K562 (cell line): ENCODE measurements at regions not wholly inside any gene's neighbourhood (a gene's known extent, or its start where the extent isn't known, plus 50 kb on each side); places are given as distances from the start of the nearest gene placed in this dataset.

Source experiments
- ATAC-seq: fragments of 200-7000 bp; cut with Tn5 transposase; 3 replicates; pipeline ENCODE4 v1.9.1; 2020; ENCODE audit warnings: moderate library complexity
- BruUV-seq: library from RNA; stranded (reverse); fragments of 400-500 nt; replicated peaks from 2 replicates; lab custom pipeline; 2021; lab: Mats Ljungman, UMichigan
- CTCF ChIA-PET: fragments of 300-600 bp; formaldehyde crosslinking; extraction: SDS; loops from one replicate; lab custom pipeline; 2021; ENCODE audit warnings: low intra/inter-chr PET ratio; lab: Yijun Ruan, JAX
- POLR2A ChIA-PET: fragments of 300-600, 350-650 bp; sonication (Branson Sonifier 250); formaldehyde crosslinking; extraction: SDS; loops from one replicate; lab custom pipeline; 2021; ENCODE audit warnings: antibody characterized with exemption, inconsistent platforms; lab: Yijun Ruan, JAX
- DNase-seq, 4 experiments: peaks; one replicate each; pipeline versions ENCODE4 v3.0.0 to v3.0.0-alpha.2; 2011 to 2018; ENCODE audit warnings: low spot score in 3 of 4, mixed read lengths in 3 of 4; ENCODE audit errors: extremely low read depth in 1 of 4
- FAIRE-seq: peaks from 2 replicates; lab custom pipeline; 2011; peaks lifted over from hg19 to GRCh38; lab: Jason Lieb, UNC
- H2AFZ ChIP-seq: 2 replicates; pipeline ENCODE4 v1.6.0; 2011; ENCODE audit warnings: low read depth, low read length, control low read depth, inconsistent platforms
- H3K27ac ChIP-seq: fragments of 200-600 bp; 3 replicates; pipeline ENCODE4 v1.8.0; 2011; ENCODE audit warnings: low read depth, mild to moderate bottlenecking, control low read depth, inconsistent platforms, low read length, moderate library complexity, mixed read lengths; ENCODE audit errors: extremely low read depth
- H3K27me3 ChIP-seq, 2 experiments: fragments of 300-600 bp in 1 of 2; 2 replicates in 1 of 2; 3 replicates in 1 of 2; pipeline versions ENCODE4 v1.6.0 to v1.8.0; 2011; ENCODE audit warnings: inconsistent platforms in 2 of 2, low read length in 2 of 2, mild to moderate bottlenecking in 1 of 2, mixed read lengths in 1 of 2, moderate library complexity in 1 of 2; ENCODE audit not compliant: control insufficient read depth in 2 of 2, insufficient read depth in 2 of 2
- H3K36me3 ChIP-seq: fragments of 300-600 bp; 3 replicates; pipeline ENCODE4 v1.8.0; 2011; ENCODE audit warnings: mild to moderate bottlenecking, low read length, inconsistent platforms; ENCODE audit not compliant: control insufficient read depth, insufficient read depth
- H3K4me1 ChIP-seq, 2 experiments: fragments of 200-600 bp in 1 of 2; replicated peaks in 1 of 2; 2 replicates in 1 of 2; 3 replicates in 1 of 2; pipeline versions ENCODE4 v1.5.1 to v1.8.0; 2011; ENCODE audit warnings: inconsistent platforms in 2 of 2, low read length in 2 of 2, mild to moderate bottlenecking in 1 of 2, mixed read lengths in 1 of 2, moderate library complexity in 1 of 2; ENCODE audit not compliant: control insufficient read depth in 2 of 2, insufficient read depth in 2 of 2
- H3K4me2 ChIP-seq: 2 replicates; pipeline ENCODE4 v1.6.1; 2011; ENCODE audit warnings: low read length, control low read depth, inconsistent platforms, mixed read lengths; ENCODE audit not compliant: insufficient read depth
- H3K4me3 ChIP-seq: fragments of 200-600 bp; sonication (generic), shearing (Covaris generic); 2 replicates; pipeline ENCODE4 v1.5.1; 2016; ENCODE audit warnings: control low read depth, inconsistent platforms
- H3K79me2 ChIP-seq: fragments of 200-600 bp; 3 replicates; pipeline ENCODE4 v1.8.0; 2011; ENCODE audit warnings: low read length, inconsistent platforms; ENCODE audit not compliant: control insufficient read depth, insufficient read depth
- H3K9ac ChIP-seq, 2 experiments: 2 replicates each; pipeline versions ENCODE4 v1.6.0 to v1.6.1; 2011; ENCODE audit warnings: low read depth in 2 of 2, low read length in 2 of 2, control low read depth in 1 of 2, inconsistent platforms in 1 of 2, mild to moderate bottlenecking in 1 of 2, mixed read lengths in 1 of 2; ENCODE audit not compliant: insufficient read depth in 1 of 2
- H3K9me1 ChIP-seq: one replicate; pipeline ENCODE4 v1.6.0; 2011; ENCODE audit warnings: inconsistent platforms, mild to moderate bottlenecking, low read length, moderate library complexity; ENCODE audit not compliant: control insufficient read depth, insufficient read depth
- H3K9me3 ChIP-seq: replicated peaks from 2 replicates; pipeline ENCODE4 v1.5.1; 2011; ENCODE audit warnings: low read depth, low read length, inconsistent platforms; ENCODE audit not compliant: control insufficient read depth, insufficient read depth
- H4K20me1 ChIP-seq: replicated peaks from 2 replicates; pipeline ENCODE4 v1.6.1; 2011; ENCODE audit warnings: low read length, inconsistent platforms, mixed read lengths; ENCODE audit not compliant: control insufficient read depth, insufficient read depth
- HNRNPLL ChIP-seq: fragments of 200-400 bp; formaldehyde crosslinking; IDR thresholded peaks from 2 replicates; pipeline ENCODE4 v1.6.1; 2017; ENCODE audit warnings: low read length, low read depth, mild to moderate bottlenecking; ENCODE audit not compliant: poor library complexity, severe bottlenecking
- JUN ChIP-seq, 2 experiments: sonication (generic) in 1 of 2; formaldehyde crosslinking in 1 of 2; IDR thresholded peaks; 2 replicates each; pipeline versions ENCODE4 v1.6.1 to v1.8.0; 2012 to 2022; ENCODE audit warnings: borderline replicate concordance in 2 of 2, mild to moderate bottlenecking in 2 of 2, improper control_type of control experiment in 1 of 2, low read depth in 1 of 2, low read length in 1 of 2, missing genetic modification reagents in 1 of 2
- KAT2B ChIP-seq: IDR thresholded peaks from one replicate; pipeline ENCODE4 v1.6.1; 2012; ENCODE audit warnings: low read depth, mild to moderate bottlenecking, control low read depth, inconsistent platforms, low read length, moderate library complexity
- SMARCC2 ChIP-seq: fragments of 450-650 bp; IDR thresholded peaks from 2 replicates; pipeline ENCODE4 v1.6.1; 2017; ENCODE audit warnings: antibody characterized with exemption, moderate library complexity, mild to moderate bottlenecking, low read depth
- SMARCE1 ChIP-seq: fragments of 450-650 bp; IDR thresholded peaks from 2 replicates; pipeline ENCODE4 v1.7.1; 2016; ENCODE audit warnings: mild to moderate bottlenecking
- ZBTB5 ChIP-seq: fragments of 450-650 bp; IDR thresholded peaks from 2 replicates; pipeline ENCODE4 v1.6.1; 2017; ENCODE audit warnings: antibody characterized with exemption
- ZNF384 ChIP-seq: IDR thresholded peaks from 2 replicates; pipeline ENCODE4 v1.6.1; 2012; ENCODE audit warnings: low read depth, low read length, improper control_type of control experiment
- ZNF408 ChIP-seq: fragments of 250-450 bp; sonication (Bioruptor Pico); IDR thresholded peaks from 2 replicates; pipeline ENCODE4 v1.4.0; 2020; ENCODE audit warnings: low read depth, mild to moderate bottlenecking, moderate library complexity
- ZNF639 ChIP-seq, 2 experiments: fragments of 200-800 bp in 1 of 2; sonication (Bioruptor generic) in 1 of 2; sonication (generic) in 1 of 2; formaldehyde crosslinking in 1 of 2; IDR thresholded peaks in 1 of 2; conservative IDR thresholded peaks in 1 of 2; 2 replicates each; pipeline versions ENCODE4 v1.5.0 to v1.6.1; 2016 to 2020; ENCODE audit warnings: missing compliant biosample characterization in 1 of 2, missing genetic modification characterization in 1 of 2, missing genetic modification reagents in 1 of 2
- WGBS: fragments of 100-300 bp; shearing (Covaris generic); methylation state at CpG from one replicate; pipeline ENCODE4 v1.1.6; 2016; ENCODE audit warnings: low coverage, mixed read lengths; ENCODE audit not compliant: insufficient coverage; ENCODE audit errors: missing lambda C conversion rate; 5-methylcytosine and 5-hydroxymethylcytosine counted together
- in situ Hi-C: fragments of 300-500 bp; cut with MboI; formaldehyde crosslinking; loops from 4 replicates; pipeline ENCODE4 v1.15.0; 2018; ENCODE audit warnings: inconsistent platforms, mixed read lengths
- intact Hi-C: fragments of 100-400 bp; cut with micrococcal nuclease; formaldehyde crosslinking; loops from 2 replicates; pipeline ENCODE4 v1.14.2; 2022
- TF ChIP-seq, protein P1 (sequence below): sonication (generic); formaldehyde crosslinking; IDR thresholded peaks from 2 replicates; pipeline ENCODE4 v1.8.1; 2022; ENCODE audit warnings: missing genetic modification reagents

- Histone ChIP-seq H3K27ac (no peak overlapping the region), H2AFZ (no peak overlapping the region), H3K9me1 (no peaks in the 10 kb centered on the region), H3K4me1 (no peaks in the 10 kb centered on the region), H3K4me3 (no peak overlapping the region), H3K4me2 (no peak overlapping the region), H3K27me3 (no peaks in the 10 kb centered on the region), H3K9ac (no peak overlapping the region), H3K9me3 (no peaks in the 10 kb centered on the region), H3K36me3 (no peaks in the 10 kb centered on the region), H4K20me1 (0 out of 2 replicates have a peak, but pooled peaks cover 2% of the 10 kb centered on the region), H3K79me2 (no peaks in the 10 kb centered on the region)
- TF ChIP-seq SMARCC2 = no peak
- TF ChIP-seq ZNF384 = no peak
- intact Hi-C loops = loop anchor here (10.0 kb wide), 1 partner anchor 955 kb away; the partner anchor contains the start of gene KLF4
- FAIRE-seq = no peak
- POLR2A ChIA-PET = no interaction called here
- 0% methylated on average over 3 of the region's 3 CpGs for WGBS
- in situ Hi-C loops = no loop called here
- CTCF ChIA-PET = no interaction called here
- BruUV-seq = no TSS peak
- no peak for ATAC-seq
- DNase-seq = no peak
Measured at GRCh38 chr9:108439947-108440346, 415.8 kb downstream of the ACTL7B start.

DNA sequence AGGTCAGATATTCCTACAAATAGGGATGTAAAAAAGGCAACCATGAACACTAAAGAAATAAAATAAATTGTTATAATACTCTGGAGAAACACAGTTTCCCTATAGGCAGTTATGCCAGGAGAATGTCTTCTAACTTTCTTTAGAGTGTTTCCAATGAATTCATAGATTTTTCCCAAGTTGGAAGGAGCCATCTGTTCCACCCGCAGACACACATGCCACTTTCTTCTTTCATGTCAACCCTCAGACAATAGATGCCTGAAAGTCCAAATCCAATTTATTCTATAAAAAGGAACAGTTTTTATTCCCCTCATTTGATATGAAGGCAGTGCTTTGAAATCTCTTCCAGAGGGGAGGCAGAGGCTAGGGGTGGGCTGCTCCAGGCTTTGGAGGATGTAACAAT is 418.1 kb downstream of the ACTL7B start:
- WGBS = 8% methylated on average over 1 of the region's 1 CpG
- no peak overlapping the region for H2AFZ ChIP-seq
- CTCF ChIA-PET = no interaction called here
- H3K4me2 ChIP-seq = no peak overlapping the region
- POLR2A ChIA-PET = no interaction called here
- intact Hi-C loops = loop anchor here (10.0 kb wide), 1 partner anchor 953 kb away; the partner anchor contains the start of gene KLF4
- no peaks in the 10 kb centered on the region for H3K27me3 ChIP-seq
- H3K27ac ChIP-seq = no peak overlapping the region
- no peaks in the 10 kb centered on the region for H3K36me3 ChIP-seq
- H3K4me3 ChIP-seq = no peak overlapping the region
- H3K9me1 ChIP-seq = no peaks in the 10 kb centered on the region
- DNase-seq (no peak), ATAC-seq (no peak), FAIRE-seq (no peak)
- H4K20me1 ChIP-seq = 0 out of 2 replicates have a peak, but pooled peaks cover 2% of the 10 kb centered on the region
- H3K9me3 ChIP-seq = no peaks in the 10 kb centered on the region
- no TSS peak for BruUV-seq
- in situ Hi-C loops = no loop called here
- H3K9ac ChIP-seq = no peak overlapping the region
- H3K4me1 ChIP-seq = no peaks in the 10 kb centered on the region
- H3K79me2 ChIP-seq = no peaks in the 10 kb centered on the region
- TF ChIP-seq ZNF408 (CRISPR knock-in tag) (no peak), ZBTB5 (no peak), JUN (IDR thresholded peaks at IDR 0.05; ENCODE audit: borderline replicate concordance, low read depth, low read length) (no peak), JUN (CRISPR knock-in tag; IDR thresholded peaks at IDR 0.05; ENCODE audit: borderline replicate concordance) (no peak), KAT2B (no peak), ZNF639 (CRISPR knock-in tag; conservative IDR thresholded peaks at IDR 0.05 in 1 of 2, IDR thresholded peaks at IDR 0.05 in 1 of 2) (no peak), SMARCE1 (no peak), HNRNPLL (no peak)
- TF ChIP-seq, protein P1, sequence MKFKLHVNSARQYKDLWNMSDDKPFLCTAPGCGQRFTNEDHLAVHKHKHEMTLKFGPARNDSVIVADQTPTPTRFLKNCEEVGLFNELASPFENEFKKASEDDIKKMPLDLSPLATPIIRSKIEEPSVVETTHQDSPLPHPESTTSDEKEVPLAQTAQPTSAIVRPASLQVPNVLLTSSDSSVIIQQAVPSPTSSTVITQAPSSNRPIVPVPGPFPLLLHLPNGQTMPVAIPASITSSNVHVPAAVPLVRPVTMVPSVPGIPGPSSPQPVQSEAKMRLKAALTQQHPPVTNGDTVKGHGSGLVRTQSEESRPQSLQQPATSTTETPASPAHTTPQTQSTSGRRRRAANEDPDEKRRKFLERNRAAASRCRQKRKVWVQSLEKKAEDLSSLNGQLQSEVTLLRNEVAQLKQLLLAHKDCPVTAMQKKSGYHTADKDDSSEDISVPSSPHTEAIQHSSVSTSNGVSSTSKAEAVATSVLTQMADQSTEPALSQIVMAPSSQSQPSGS = no peak
